ENCODE measurements at regions not wholly inside any gene's neighbourhood (a gene's known extent, or its start where the extent isn't known, plus 50 kb on each side); places are given as distances from the start of the nearest gene placed in this dataset.

DNA sequence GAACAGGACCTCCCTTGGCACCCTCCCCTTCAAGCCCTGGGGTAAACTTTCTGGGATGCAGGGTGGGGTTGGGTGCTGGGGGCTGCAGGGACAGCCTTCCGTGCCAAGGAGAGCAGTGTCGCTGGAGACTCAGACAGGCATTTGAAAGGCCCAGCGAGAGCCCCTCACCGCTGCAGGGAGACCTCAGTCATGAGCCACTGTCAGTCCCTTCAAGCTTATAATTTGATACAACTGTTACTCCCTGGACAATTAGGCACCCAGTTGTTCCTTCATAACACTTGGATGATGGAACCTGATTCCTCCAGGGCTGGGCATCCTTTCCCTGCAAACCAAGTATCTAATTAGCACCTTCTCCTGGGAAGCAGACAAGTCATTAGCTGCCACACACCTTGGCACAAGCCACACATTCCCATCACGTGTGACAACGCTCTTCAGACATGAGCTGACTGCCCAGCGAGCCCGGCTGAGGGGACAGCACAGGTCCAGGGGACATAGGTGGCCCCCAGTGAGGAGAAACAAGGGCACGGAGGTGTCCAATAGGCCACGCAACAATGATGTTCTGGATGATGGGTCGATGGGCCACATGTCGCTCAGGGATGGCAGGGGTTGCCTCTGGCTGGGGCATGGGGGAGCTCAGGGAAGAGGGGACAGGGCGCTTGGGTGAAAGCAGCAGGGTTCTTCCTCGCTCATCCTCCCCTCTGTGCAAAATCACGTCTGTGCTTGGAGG, 59.6 kb downstream of the KCNF1 start:
- TF ChIP-seq, protein P1, sequence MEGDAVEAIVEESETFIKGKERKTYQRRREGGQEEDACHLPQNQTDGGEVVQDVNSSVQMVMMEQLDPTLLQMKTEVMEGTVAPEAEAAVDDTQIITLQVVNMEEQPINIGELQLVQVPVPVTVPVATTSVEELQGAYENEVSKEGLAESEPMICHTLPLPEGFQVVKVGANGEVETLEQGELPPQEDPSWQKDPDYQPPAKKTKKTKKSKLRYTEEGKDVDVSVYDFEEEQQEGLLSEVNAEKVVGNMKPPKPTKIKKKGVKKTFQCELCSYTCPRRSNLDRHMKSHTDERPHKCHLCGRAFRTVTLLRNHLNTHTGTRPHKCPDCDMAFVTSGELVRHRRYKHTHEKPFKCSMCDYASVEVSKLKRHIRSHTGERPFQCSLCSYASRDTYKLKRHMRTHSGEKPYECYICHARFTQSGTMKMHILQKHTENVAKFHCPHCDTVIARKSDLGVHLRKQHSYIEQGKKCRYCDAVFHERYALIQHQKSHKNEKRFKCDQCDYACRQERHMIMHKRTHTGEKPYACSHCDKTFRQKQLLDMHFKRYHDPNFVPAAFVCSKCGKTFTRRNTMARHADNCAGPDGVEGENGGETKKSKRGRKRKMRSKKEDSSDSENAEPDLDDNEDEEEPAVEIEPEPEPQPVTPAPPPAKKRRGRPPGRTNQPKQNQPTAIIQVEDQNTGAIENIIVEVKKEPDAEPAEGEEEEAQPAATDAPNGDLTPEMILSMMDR (IDR thresholded peaks at IDR 0.05; ENCODE audit: low read depth, low read length): no peak
- TF ChIP-seq POLR2A (IDR thresholded peaks at IDR 0.05; ENCODE audit: extremely low read depth, insufficient read length): no peak

All from NB4 (cell line).